ENCODE measurements at regions not wholly inside any gene's neighbourhood (a gene's known extent, or its start where the extent isn't known, plus 50 kb on each side); places are given as distances from the start of the nearest gene placed in this dataset.
"Not testable (repeated sequence)": the region's sequence is repeated elsewhere in the genome, so short reads cannot be mapped to it uniquely, and the experiment has no call there.

DNA sequence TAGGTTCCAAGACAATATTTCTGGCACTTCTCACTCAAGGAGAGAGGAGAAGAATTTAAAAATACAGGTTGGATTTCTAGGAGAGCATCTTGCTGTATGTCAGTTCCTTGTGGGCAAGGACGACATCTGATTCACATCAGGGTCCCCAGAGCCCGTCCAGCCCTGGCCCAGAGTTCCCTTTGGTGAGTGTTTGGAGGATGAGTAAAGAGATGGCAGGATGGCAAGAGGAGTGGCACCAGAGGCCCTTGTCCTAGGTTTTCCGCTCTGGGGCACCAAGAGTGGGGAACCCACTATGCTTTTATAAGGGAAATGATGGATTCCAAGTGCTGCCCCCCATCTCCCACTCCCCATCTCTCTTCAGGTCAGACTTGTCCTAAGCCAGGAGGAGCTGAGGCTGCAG, 181.8 kb downstream of the TBC1D2B start:
- no peak overlapping the region for H3K4me3 ChIP-seq (ENCODE audit: low read depth, low read length)
- TF ChIP-seq, protein P1, sequence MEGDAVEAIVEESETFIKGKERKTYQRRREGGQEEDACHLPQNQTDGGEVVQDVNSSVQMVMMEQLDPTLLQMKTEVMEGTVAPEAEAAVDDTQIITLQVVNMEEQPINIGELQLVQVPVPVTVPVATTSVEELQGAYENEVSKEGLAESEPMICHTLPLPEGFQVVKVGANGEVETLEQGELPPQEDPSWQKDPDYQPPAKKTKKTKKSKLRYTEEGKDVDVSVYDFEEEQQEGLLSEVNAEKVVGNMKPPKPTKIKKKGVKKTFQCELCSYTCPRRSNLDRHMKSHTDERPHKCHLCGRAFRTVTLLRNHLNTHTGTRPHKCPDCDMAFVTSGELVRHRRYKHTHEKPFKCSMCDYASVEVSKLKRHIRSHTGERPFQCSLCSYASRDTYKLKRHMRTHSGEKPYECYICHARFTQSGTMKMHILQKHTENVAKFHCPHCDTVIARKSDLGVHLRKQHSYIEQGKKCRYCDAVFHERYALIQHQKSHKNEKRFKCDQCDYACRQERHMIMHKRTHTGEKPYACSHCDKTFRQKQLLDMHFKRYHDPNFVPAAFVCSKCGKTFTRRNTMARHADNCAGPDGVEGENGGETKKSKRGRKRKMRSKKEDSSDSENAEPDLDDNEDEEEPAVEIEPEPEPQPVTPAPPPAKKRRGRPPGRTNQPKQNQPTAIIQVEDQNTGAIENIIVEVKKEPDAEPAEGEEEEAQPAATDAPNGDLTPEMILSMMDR (IDR thresholded peaks at IDR 0.05; ENCODE audit: borderline replicate concordance, insufficient read depth, low read depth, low read length), result no peak

DNA sequence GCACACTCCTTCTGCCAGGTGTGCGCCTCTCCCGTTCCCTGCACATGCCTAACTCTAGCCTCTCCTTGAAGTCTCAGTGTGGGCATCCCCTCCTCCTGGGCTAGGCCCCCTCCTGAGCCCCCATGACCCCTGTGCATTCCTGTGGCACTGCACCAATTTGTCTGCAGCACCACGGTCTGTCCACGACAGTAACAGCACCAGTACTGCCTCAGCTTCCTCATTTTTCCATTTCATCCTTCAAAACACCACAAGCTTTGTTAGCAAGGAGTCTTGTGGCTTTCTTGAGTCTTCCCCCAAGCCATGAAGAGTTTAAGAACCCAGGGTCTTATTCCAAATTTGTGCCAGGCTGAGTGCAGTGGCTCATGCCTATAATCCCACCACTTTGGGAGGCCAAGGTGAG, 182.4 kb downstream of the TBC1D2B start:
- H3K4me3 ChIP-seq (ENCODE audit: low read depth, low read length), result not testable (repeated sequence)

DNA sequence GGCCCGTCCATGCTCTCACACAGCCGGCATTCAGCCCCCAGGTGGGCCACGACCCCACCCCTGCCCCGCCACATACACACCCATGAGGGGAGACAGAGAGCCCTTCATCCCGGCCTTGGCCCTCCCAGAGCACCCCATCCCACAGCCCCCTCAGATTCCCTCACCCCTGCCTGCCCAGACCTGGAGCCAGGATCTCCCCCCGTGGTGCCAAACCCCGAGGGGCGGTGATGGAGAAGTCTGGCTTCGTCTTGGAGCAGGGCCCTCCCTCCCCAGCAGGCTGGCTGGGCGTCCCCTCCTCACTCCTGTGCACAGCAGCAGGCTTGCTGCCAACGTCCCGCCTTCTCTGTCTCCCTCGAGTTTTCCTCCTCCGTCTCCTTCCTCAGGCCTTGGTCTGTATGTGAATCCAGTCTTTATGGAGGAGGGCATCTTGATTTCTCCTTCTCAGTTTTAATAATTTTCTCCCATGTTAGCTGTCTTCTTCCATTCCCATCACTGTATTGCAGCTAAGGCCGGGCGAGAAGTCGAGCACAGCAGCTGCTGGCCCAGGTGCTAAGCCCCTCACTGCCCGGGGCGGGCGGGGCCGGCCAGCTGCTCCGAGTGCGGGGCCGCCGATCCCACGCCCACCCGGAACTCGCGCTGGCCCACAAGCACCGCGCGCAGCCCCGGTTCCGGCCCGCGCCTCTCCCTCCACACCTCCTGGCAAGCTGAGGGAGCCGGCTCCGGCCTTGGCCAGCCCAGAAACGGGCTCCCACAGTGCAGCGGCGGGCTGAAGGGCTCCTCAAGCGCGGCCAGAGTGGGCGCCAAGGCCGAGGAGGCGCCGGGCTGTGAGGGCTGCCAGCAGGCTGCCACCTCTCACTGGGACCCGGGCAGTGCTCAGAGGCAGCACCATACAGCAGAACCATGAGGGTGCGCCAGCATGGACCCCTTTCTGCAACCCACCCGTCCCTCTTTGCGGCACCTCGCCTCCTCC, 183.6 kb downstream of the TBC1D2B start:
- not testable (repeated sequence) for H3K4me3 ChIP-seq (ENCODE audit: low read depth, low read length)

DNA sequence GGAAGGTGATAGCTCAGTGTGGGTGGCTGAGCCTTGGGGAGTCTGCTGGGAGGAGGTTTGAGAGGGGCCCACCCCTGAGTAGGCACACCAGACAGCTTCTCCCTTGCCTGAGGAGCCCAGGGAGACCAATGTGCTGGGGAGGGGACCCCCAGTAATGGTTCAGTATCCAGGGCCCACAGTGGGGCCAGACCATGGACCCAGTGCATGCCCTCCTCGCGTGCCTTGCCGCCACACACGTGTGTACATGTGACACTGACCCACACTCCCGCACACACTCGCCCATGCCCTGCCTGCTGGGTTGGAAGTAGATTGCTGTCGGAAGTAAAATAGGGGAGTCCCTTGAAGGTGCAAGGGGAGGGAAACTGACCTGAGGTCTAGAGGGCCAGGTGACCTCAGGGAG, 184.3 kb downstream of the TBC1D2B start:
- H3K4me3 ChIP-seq (ENCODE audit: low read depth, low read length), result not testable (repeated sequence)

DNA sequence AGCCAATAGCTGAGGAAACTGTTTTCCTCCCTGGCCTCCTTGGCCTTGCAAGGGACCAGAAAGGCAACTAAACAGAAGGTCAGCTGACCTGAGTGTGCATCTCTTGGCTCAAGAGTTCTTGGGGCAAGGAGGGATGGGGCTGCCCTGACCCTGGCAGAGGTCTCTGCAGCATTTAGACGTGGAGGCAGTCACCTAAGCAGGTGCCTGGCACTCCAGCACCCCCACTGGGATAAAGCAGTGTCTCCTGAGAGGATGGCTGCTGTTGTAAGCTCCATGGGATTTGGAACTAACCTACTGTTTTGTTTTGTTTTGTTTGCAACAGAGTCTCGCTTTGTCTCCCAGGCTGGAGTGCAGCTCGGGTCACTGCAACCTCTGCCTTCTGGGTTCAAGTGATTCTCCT, 185.2 kb downstream of the TBC1D2B start:
- H3K4me3 ChIP-seq (ENCODE audit: low read depth, low read length), result no peak overlapping the region
- TF ChIP-seq, protein P1 (IDR thresholded peaks at IDR 0.05; ENCODE audit: borderline replicate concordance, insufficient read depth, low read depth, low read length), result no peak

DNA sequence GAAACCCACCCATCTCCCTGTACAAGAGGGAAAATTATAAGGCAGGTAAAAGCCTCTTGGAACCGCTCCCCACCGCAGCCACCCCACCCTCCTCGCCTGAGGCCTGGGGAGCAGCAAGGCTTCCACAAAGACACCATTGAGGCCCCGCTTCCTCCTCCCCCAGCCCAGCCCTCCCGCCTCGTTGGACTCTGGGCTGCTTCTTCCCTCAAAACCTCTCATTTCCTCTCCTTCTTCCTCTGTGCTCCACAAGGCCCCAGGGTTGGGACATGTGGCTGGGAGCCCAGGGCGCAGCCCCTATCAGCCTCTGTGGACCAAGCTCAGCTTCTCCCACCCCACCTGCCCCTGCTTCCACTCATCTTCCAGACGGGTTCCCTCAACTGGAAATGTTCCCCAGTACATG, 185.6 kb downstream of the TBC1D2B start:
- H3K4me3 ChIP-seq (ENCODE audit: low read depth, low read length), result not testable (repeated sequence)

DNA sequence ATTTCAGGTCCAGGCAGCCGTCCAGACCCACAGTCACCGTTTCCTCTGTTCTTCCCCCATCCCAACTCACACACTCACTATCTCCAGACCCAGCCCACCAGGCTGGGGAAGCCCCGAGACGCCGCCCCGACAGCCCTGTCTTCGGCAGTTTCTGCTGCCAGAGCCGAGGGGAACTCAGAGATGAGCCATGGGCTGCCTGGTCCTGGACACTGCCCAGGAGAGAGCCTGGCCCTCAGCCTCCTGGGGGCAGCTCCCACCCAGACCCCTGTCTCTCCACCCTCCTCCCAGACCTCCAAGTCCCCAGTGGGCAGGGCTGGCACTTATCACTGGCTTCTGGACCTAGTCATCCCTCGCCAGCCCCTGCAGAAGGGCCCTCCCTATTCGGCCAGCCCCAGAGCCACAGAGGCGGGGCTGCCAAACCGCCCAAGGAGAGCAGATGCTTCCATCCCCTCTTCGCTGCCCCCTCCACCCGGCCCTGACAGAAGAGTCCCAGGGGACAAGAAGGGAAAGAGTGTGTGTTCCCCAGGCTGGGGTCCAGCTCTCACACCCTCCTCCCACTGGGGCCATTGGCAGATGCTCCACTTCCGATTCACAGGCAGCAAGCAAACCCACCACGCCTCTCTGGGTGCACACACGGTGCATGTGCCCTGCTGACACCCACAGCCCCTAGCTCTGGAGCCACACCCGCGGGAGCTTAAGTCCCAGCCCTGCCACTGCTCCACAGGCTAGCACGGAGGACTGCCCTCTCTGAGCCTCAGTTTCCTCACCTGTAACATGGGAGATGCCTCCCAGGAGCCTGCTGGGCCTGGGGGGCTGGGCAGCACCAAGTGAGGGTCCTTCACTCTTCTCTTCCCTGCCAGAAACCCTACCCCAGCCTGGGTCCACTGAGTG, 186.4 kb downstream of the TBC1D2B start:
- not testable (repeated sequence) for H3K4me3 ChIP-seq (ENCODE audit: low read depth, low read length)

DNA sequence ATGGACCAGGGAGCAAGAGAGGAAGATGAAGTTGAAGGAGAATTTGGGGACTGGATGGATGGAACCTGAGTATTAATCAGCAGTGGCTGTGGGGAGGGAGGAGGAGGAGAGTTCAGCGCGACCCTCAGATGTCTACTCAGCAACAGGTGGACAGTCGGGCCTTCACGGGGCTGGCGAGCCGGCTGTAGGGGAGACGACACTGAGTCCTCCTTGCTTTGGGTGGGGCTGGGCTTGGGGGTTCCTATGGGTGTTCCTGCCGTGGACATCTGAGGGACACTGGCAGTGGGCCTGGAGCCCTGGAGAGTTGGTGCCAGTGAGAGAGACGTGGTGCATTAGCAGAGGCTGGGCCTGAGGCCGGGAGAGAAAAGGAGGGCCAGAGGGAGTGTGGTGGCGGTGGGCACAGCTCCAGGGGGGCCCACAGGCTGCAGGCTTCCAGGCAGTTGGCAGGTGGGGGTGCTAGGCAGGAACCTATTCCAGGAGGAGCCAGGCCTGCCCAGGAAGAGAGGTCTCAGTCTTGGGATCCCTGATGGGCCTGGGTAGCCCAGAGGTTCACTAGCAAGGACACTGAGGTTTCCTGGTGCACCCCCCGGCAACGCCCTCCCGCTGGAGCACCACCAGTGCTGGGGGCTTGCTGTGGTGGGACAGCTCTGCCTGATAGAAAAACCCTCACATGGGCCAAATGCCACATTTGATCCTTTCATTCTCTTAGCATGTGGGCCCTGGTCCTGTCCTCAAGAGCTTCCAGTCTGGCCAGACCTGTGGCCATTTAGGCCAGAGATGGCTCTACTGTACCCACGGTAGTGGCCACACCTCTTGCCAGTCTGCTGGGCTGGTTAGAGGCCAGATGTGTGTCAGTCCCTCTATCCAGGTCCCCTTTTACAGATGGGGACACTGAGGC, 187.4 kb downstream of the TBC1D2B start:
- not testable (repeated sequence) for H3K4me3 ChIP-seq (ENCODE audit: low read depth, low read length)

DNA sequence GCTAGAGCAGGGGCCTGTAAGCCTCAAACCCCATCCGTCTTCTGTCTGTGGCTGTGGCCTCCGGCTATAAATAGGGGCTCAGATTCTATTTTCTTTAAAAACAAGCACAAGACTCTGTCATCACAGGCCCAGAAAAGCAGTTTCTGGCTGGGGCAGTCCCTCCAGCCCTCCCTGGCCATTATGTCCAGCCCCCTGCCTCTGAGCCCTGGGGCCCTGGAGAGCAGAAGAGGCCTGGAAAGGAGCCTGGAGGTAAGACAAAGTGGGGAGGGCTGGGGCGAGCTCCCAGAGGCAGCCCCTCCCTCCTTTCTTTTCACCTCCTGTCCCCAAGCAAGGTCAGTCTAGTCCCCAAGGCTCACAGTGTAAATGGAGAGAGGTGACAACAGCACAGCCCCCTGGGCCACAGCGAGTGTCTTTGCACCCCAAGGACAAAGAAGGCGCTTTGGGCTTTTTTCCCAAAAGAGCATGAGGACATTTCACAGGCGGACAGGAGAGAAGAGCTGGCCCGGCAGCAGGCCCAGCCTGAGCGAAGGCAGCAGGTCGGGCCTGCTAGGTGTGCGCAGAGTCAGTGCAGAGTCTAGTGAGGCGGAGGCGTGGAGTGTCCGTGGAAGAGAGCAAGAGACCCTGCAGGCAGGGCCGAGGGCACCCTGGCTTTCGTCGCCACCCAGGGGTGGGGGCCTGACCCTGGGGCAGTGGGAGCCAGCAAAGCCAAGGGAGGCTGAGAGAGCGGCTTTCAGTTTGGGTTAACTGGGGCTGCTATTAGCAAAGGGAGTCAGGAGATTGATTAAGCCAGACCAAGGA, 188.3 kb downstream of the TBC1D2B start:
- no peak overlapping the region for H3K4me3 ChIP-seq (ENCODE audit: low read depth, low read length)
- TF ChIP-seq, protein P1 (IDR thresholded peaks at IDR 0.05; ENCODE audit: borderline replicate concordance, insufficient read depth, low read depth, low read length), result no peak

DNA sequence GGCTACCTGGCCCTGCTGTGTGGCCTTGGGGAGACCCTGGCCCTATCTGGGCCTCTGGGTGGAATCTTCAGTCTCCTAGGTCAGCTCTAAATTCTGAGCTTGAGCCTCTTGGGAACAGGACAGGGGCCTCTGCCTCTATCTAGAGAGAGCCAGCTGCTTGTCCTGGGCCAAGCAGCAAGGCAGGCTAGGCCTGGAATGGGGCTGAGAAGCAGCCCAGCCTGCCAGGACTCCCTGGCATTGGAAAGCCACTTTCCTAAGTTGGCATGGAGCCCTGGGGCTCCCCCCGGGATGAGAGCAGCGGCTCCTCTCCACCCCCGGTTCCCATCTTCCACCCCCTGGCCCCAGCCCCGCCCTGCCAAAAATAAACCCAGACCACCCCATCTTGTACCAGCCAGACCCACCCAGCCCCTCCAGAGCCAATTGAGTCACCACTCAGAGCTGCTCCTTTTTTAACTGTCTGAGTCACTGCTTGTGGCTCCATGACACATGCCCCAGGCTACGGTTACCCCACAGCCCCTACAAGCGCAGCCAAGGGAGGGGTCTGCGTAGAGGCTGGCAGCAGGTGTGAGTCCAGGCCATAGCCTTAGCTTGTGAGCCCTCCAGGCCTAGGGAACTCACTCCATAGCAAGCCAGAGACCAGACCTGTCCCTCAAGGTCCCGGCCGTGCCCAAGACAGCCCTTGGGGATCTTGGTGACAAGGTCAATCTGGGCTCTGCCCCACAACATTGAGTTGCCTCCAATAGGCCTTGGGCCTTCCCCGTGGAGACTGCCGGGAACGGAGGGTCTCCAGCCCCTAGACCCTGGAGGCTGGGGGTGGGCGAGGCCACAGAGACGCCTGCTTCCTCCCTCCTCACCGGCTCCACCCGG, 189.7 kb downstream of the TBC1D2B start:
- H3K4me3 ChIP-seq (ENCODE audit: low read depth, low read length), result not testable (repeated sequence)
